ENCODE measurements at regions not wholly inside any gene's neighbourhood (a gene's known extent, or its start where the extent isn't known, plus 50 kb on each side); places are given as distances from the start of the nearest gene placed in this dataset.

DNA sequence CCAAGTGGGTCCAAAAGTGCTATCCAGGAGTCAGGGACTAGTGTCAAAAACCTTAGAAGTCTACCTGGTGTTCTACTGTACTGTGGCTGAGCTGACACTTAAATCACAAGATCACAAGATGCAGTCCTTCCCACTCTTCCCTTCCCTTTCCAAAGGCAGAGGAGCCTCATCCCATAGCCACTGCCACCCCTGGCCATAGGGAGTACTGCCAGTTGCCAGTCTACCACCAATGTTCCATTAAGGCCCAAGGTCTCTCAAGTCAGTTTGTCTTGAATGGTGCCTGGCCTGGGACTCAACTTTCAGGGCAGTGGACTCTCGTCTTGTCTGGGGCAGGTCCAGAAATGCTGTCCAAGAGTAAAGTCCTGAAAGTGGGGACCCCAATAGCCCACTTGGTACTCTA lies 585.6 kb downstream of the NUP35 start:
- WGBS: 100% methylated on average over 1 of the region's 1 CpG
- Histone ChIP-seq H3K4me1 (replicated peaks) (no peaks in the 10 kb centered on the region), H3K27ac (no peak overlapping the region), H3K9me3 (no peaks in the 10 kb centered on the region), H3K4me3 (no peak overlapping the region), H3K36me3 (no peaks in the 10 kb centered on the region), H3K27me3 (replicated peaks; ENCODE audit: insufficient read depth) (no peaks in the 10 kb centered on the region)
- TF ChIP-seq, protein P1, sequence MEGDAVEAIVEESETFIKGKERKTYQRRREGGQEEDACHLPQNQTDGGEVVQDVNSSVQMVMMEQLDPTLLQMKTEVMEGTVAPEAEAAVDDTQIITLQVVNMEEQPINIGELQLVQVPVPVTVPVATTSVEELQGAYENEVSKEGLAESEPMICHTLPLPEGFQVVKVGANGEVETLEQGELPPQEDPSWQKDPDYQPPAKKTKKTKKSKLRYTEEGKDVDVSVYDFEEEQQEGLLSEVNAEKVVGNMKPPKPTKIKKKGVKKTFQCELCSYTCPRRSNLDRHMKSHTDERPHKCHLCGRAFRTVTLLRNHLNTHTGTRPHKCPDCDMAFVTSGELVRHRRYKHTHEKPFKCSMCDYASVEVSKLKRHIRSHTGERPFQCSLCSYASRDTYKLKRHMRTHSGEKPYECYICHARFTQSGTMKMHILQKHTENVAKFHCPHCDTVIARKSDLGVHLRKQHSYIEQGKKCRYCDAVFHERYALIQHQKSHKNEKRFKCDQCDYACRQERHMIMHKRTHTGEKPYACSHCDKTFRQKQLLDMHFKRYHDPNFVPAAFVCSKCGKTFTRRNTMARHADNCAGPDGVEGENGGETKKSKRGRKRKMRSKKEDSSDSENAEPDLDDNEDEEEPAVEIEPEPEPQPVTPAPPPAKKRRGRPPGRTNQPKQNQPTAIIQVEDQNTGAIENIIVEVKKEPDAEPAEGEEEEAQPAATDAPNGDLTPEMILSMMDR (IDR thresholded peaks at IDR 0.05): no peak
- no peak for TF ChIP-seq POLR2A (IDR thresholded peaks at IDR 0.05)
- TF ChIP-seq POLR2AphosphoS5 (IDR thresholded peaks at IDR 0.05): no peak
- intact Hi-C loops (cut with DNase I): no loop called here
- no peak for DNase-seq (ENCODE audit: low spot score)

- no peaks in the 10 kb centered on the region for H3K4me1 ChIP-seq (replicated peaks)
- H3K9me3 ChIP-seq: no peaks in the 10 kb centered on the region
- H3K27me3 ChIP-seq (replicated peaks; ENCODE audit: insufficient read depth): no peaks in the 10 kb centered on the region
- TF ChIP-seq, protein P1 (IDR thresholded peaks at IDR 0.05): no peak
- TF ChIP-seq POLR2AphosphoS5 (IDR thresholded peaks at IDR 0.05) (no peak), POLR2A (IDR thresholded peaks at IDR 0.05) (no peak)
- intact Hi-C loops (cut with DNase I): no loop called here
- no peak for DNase-seq (ENCODE audit: low spot score)
- 82% methylated on average over 3 of the region's 3 CpGs for WGBS
- no peaks in the 10 kb centered on the region for H3K36me3 ChIP-seq
- H3K4me3 ChIP-seq: no peak overlapping the region
- no peak overlapping the region for H3K27ac ChIP-seq
Measured at GRCh38 chr2:183718246-183718645, 594.0 kb downstream of the NUP35 start.

- 98% methylated on average over 2 of the region's 2 CpGs for WGBS
- Histone ChIP-seq H3K9me3 (no peaks in the 10 kb centered on the region), H3K27ac (no peak overlapping the region), H3K4me3 (no peak overlapping the region), H3K4me1 (replicated peaks) (no peaks in the 10 kb centered on the region), H3K36me3 (no peaks in the 10 kb centered on the region), H3K27me3 (replicated peaks; ENCODE audit: insufficient read depth) (no peaks in the 10 kb centered on the region)
- intact Hi-C loops (cut with DNase I): no loop called here
- no peak for DNase-seq (ENCODE audit: low spot score)
- no peak for TF ChIP-seq POLR2AphosphoS5 (IDR thresholded peaks at IDR 0.05)
- TF ChIP-seq, protein P1 (IDR thresholded peaks at IDR 0.05): no peak
- no peak for TF ChIP-seq POLR2A (IDR thresholded peaks at IDR 0.05)
Measured at GRCh38 chr2:183723278-183723677, 599.0 kb downstream of the NUP35 start.

DNA sequence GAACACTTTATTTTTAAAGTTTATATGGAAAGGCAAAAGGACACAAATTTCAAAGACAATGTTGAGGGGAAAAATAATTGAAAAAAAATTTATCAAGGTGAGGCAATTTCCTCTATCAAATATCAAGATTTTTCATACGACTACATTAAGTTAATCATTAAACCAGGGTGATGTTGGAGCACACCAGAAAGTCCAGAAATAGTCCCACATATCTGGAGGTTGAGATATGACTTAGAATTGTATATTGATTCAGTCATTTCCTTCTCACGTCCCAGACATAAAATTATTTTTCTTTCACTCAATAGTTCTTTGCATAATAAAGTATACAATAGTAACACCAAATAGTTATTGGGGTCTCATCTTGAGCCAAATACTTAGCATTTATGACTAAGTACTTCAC lies 605.1 kb downstream of the NUP35 start:
- Histone ChIP-seq H3K4me3 (no peak overlapping the region), H3K27ac (no peak overlapping the region), H3K4me1 (replicated peaks) (no peaks in the 10 kb centered on the region), H3K36me3 (no peaks in the 10 kb centered on the region), H3K9me3 (no peaks in the 10 kb centered on the region), H3K27me3 (replicated peaks; ENCODE audit: insufficient read depth) (no peaks in the 10 kb centered on the region)
- intact Hi-C loops (cut with DNase I): no loop called here
- TF ChIP-seq, protein P1 (IDR thresholded peaks at IDR 0.05): no peak
- no peak for TF ChIP-seq POLR2AphosphoS5 (IDR thresholded peaks at IDR 0.05)
- TF ChIP-seq POLR2A (IDR thresholded peaks at IDR 0.05): no peak
- WGBS: 59% methylated on average over 2 of the region's 2 CpGs
- DNase-seq (ENCODE audit: low spot score): no peak

DNA sequence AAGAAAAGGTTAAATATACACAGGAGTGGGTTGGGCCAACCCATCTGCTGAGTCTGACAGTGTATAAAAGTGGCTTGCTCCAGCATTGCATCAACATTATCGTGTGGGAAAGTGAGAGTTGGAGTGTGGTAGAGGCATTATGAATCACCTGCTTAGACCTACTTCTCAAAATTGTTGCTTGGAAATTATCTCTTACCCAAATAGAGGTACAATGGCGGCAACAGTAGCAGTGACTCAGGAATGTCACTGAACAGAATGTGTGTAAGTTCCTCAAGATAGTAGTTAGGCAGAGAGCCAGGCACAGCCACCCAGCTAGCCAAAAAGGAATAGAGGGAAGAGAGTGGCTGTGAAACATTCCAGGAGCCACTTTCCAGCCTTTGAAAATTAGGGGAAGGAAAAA lies 616.0 kb downstream of the NUP35 start:
- no peaks in the 10 kb centered on the region for H3K9me3 ChIP-seq
- no peak for DNase-seq (ENCODE audit: low spot score)
- WGBS: 62% methylated on average over 2 of the region's 2 CpGs
- H3K36me3 ChIP-seq: no peaks in the 10 kb centered on the region
- no peak for TF ChIP-seq POLR2A (IDR thresholded peaks at IDR 0.05)
- TF ChIP-seq, protein P1 (IDR thresholded peaks at IDR 0.05): no peak
- no peak for TF ChIP-seq POLR2AphosphoS5 (IDR thresholded peaks at IDR 0.05)
- H3K27me3 ChIP-seq (replicated peaks; ENCODE audit: insufficient read depth): no peaks in the 10 kb centered on the region
- no peak overlapping the region for H3K4me3 ChIP-seq
- intact Hi-C loops (cut with DNase I): no loop called here
- H3K27ac ChIP-seq: no peak overlapping the region
- no peaks in the 10 kb centered on the region for H3K4me1 ChIP-seq (replicated peaks)
